HG02763 (cell line): ENCODE measurements at regions not wholly inside any gene's neighbourhood (a gene's known extent, or its start where the extent isn't known, plus 50 kb on each side); places are given as distances from the start of the nearest gene placed in this dataset.
"Not testable (repeated sequence)": the region's sequence is repeated elsewhere in the genome, so short reads cannot be mapped to it uniquely, and the experiment has no call there.

ENCODE experiments used
- ATAC-seq: cut with Tn5 transposase; IDR thresholded peaks from one replicate; pipeline ENCODE4 v1.9.1; 2021; ENCODE audit warnings: mild to moderate bottlenecking, moderate library complexity; ENCODE audit not compliant: unreplicated experiment

GRCh38 chr1:181324797-181325616, 158.3 kb upstream of the CACNA1E start:
- ATAC-seq: no peak

GRCh38 chr1:181325765-181326164, 157.6 kb upstream of the CACNA1E start:
- ATAC-seq: not testable (repeated sequence)

- ATAC-seq: no peak
These were observed 157.0 kb upstream of the CACNA1E start for GRCh38 chr1:181326348-181326747.

GRCh38 chr1:181327796-181328195, 155.5 kb upstream of the CACNA1E start:
- no peak for ATAC-seq

GRCh38 chr1:181334724-181335123, 148.6 kb upstream of the CACNA1E start:
- no peak for ATAC-seq

GRCh38 chr1:181335631-181336030, 147.7 kb upstream of the CACNA1E start:
- no peak for ATAC-seq

- no peak for ATAC-seq
These were observed 142.2 kb upstream of the CACNA1E start for GRCh38 chr1:181341026-181341632.

GRCh38 chr1:181344091-181344490, 139.2 kb upstream of the CACNA1E start:
- no peak for ATAC-seq

GRCh38 chr1:181345146-181345545, 138.2 kb upstream of the CACNA1E start:
- ATAC-seq: no peak

- ATAC-seq: no peak
These were observed 135.6 kb upstream of the CACNA1E start for GRCh38 chr1:181347495-181348390.

- ATAC-seq: no peak
These were observed 133.8 kb upstream of the CACNA1E start for GRCh38 chr1:181349512-181349911.

GRCh38 chr1:181350131-181350530, 133.2 kb upstream of the CACNA1E start:
- ATAC-seq: no peak

GRCh38 chr1:181351740-181352139, 131.6 kb upstream of the CACNA1E start:
- ATAC-seq: no peak

- ATAC-seq: no peak
These were observed 130.6 kb upstream of the CACNA1E start for GRCh38 chr1:181352695-181353094.

GRCh38 chr1:181353526-181353925, 129.8 kb upstream of the CACNA1E start:
- no peak for ATAC-seq

- no peak for ATAC-seq
These were observed 128.5 kb upstream of the CACNA1E start for GRCh38 chr1:181354865-181355264.

- no peak for ATAC-seq
These were observed 126.6 kb upstream of the CACNA1E start for GRCh38 chr1:181356505-181357340.

- no peak for ATAC-seq
These were observed 124.3 kb upstream of the CACNA1E start for GRCh38 chr1:181359012-181359411.

- no peak for ATAC-seq
These were observed 118.5 kb upstream of the CACNA1E start for GRCh38 chr1:181364801-181365200.

GRCh38 chr1:181366910-181367309, 116.4 kb upstream of the CACNA1E start:
- ATAC-seq: no peak

- no peak for ATAC-seq
These were observed 113.9 kb upstream of the CACNA1E start for GRCh38 chr1:181369416-181369815.
